ENCODE measurements at regions not wholly inside any gene's neighbourhood (a gene's known extent, or its start where the extent isn't known, plus 50 kb on each side); places are given as distances from the start of the nearest gene placed in this dataset.
"Not testable (repeated sequence)": the region's sequence is repeated elsewhere in the genome, so short reads cannot be mapped to it uniquely, and the experiment has no call there.

DNA sequence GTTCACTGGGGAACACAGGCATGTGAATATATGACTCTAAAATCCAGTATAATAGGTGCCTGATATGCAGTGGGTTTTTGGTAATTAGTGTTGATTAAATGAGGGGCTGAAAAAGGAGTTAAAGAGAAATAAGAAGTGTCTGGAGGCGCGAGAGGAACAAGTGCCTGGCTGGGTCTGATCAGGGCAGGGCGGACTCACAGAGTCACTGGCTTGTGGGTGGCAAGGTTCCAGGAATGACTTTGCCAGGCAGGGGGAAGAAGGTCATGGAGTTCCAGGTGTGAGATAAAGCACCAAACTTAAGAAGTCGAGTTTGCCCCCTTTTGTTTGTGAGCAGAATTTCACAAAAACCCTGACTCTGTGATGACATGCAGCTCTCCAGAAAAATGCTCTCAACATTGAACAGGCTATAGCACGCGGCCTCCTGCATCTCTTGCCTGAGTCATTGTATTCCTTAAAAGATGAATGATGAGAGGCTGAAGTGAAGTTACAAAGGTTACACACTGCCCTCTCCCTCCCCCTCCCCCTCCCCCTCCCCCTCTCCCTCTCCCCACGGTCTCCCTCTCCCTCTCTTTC is 63.0 kb upstream of the LMCD1 start:
- no peak for DNase-seq

GRCh38 chr3:8440142-8440541 is 61.5 kb upstream of the LMCD1 start:
- DNase-seq, result not testable (repeated sequence)

GRCh38 chr3:8441969-8442559 is 59.6 kb upstream of the LMCD1 start:
- peak in 3 of 14 donors; percentile 21 to 39 (median 33) for DNase-seq

- DNase-seq, result no peak
Observed at GRCh38 chr3:8442993-8443650, 58.5 kb upstream of the LMCD1 start.

DNA sequence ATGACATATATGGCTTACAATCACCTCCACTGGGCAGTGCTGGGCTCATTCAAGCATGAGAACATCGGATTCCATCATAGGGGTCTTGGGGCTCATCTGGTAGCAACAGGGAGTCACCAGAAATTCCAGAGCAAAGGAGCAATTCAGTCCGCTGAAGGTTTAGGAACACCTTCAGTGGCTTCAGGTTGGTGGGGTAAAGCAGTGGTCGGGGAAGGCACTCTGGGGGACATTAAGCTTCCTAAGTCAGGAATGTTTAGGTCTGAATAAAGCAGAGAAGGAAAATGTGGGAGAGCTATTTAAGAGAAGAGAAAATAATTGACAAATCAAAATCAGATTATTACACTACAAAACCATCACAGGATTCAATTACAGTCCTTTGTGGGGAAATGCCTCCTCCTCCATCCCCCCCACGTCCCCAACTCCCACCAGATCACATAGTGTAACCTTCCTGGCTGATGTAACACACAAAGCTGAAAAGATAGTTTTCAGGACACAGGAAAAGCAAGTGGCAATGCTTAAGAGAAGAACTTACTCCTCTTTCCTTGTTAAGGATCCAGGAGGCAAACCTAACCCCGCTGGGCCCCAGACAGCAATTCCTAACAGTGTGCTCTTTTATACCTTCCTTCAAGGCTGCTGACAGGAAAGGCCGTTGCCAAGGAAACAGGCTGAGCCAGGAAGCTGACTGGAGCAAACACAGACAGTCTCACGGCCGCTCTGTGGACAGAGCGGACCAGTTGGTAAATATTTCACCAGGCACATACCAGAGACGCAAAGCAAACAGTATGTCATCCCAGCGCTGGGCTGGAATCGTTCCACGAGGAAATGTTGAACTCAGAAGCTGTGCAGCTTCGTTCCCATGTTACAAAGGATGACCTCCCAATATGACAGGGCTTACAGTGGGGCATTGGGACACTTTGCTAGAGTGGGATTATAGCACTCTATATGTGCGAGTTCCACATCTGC is 57.5 kb upstream of the LMCD1 start:
- peak in 10 of 14 donors; percentile 7 to 64 (median 21) for DNase-seq

GRCh38 chr3:8444883-8445282 is 56.7 kb upstream of the LMCD1 start:
- DNase-seq, result no peak

DNA sequence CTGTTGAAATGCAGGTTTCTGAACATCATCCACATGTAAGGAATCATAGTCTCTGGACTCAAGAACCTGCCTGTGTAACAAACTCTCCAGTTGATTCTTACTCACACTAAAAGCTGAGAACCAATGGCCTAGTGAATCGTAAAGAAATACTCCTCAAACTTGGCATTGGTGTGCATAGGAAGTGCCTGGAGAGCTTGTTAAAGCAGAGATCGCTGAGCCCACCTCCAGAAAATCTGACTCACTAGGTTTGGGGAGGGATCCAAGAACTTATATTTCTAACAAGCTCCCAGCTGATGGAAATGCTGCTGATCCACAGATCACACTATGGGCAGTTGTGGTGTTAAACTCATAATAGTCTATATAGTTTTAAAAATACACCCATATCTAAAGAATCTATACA is 55.8 kb upstream of the LMCD1 start:
- no peak for DNase-seq

DNA sequence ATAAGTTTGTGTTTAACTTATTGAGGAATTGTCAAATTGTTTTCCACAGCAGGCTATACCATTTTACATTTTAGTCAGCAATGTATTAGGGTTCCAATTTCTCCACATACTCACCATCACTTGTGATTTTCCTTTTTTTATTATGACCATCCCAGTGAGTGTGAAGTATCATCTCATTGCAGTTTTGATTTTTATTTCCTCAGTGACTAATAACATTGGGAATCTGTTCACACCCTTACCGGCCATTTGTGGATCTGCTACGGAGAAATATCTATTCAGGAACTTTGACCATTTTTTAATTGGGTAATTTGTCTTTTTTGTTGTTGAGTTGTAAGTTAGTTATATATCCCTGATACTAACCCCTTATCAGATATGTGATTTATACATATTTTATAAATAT is 54.8 kb upstream of the LMCD1 start:
- no peak for DNase-seq

DNA sequence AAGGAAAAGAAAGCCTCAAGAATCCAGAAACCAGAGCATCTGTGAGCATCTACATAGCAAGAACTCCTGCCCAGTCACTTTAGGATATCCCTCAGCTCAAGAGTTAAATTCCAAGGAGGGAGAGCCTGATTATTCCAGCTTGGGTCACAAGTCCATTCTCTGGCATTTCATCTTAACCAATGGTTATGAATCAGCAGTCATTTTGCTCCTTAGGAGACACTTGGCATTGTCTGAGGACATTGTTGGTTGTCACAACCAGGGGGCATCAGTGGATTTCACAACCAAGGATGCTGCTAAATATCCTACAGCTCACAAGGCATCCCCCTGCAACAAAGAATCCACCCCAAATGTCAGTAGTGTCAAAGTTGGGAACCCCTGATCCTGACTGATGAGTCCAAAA is 51.0 kb upstream of the LMCD1 start:
- DNase-seq, result no peak

DNA sequence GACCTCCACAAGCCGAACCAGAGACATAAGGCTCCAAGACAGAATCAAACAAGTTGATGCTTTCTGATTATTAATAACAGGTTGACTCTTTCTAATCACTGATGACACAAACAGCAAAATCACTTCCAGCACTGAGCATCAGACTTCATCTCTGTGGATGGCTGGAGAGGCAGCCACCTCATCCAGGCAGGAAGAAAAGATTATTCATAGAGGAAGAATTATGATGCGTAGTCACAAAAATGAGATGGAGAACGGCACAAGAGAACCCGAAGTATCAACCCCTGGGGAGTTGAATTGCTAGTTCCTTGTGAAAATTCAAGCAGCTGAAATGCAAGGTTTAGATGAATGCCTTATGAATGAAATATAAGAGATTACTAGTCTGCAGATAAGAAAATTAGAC is 49.9 kb upstream of the LMCD1 start:
- no peak for DNase-seq
